GM12878 (cell line): ENCODE measurements at regions not wholly inside any gene's neighbourhood (a gene's known extent, or its start where the extent isn't known, plus 50 kb on each side); places are given as distances from the start of the nearest gene placed in this dataset.
"Not testable (repeated sequence)": the region's sequence is repeated elsewhere in the genome, so short reads cannot be mapped to it uniquely, and the experiment has no call there.

Source experiments
- ATAC-seq: fragments of 200-7000 bp; cut with Tn5 transposase; 3 replicates; pipeline ENCODE4 v1.9.1; 2020; ENCODE audit warnings: mild to moderate bottlenecking, moderate library complexity
- BruUV-seq: library from RNA; stranded (reverse); fragments of 400-500 nt; replicated peaks from 2 replicates; lab custom pipeline; 2021; lab: Mats Ljungman, UMichigan
- CTCF ChIA-PET: fragments of 300-600 bp; sonication (Branson Sonifier 250); formaldehyde crosslinking; extraction: SDS; loops from one replicate; lab custom pipeline; 2021; ENCODE audit warnings: inconsistent platforms; lab: Yijun Ruan, JAX
- POLR2A ChIA-PET: fragments of 350-600 bp; formaldehyde crosslinking; extraction: SDS; loops from one replicate; lab custom pipeline; 2021; ENCODE audit warnings: inconsistent platforms; lab: Charles Lee
- RAD21 ChIA-PET: fragments of 300-600 bp; sonication (Branson Sonifier 250); formaldehyde crosslinking; loops from one replicate; lab custom pipeline; 2023; ENCODE audit warnings: antibody characterized with exemption; ENCODE audit not compliant: unreplicated experiment; lab: Charles Lee
- SMC1A ChIA-PET: fragments of 300-600 bp; sonication (Branson Sonifier 250); formaldehyde crosslinking; loops from one replicate; lab custom pipeline; 2023; ENCODE audit not compliant: unreplicated experiment, uncharacterized antibody; lab: Charles Lee
- DNase-seq: peaks from one replicate; pipeline ENCODE4 v3.0.0-alpha.2; 2011; ENCODE audit warnings: low read depth, low spot score
- FAIRE-seq: peaks from 3 replicates; lab custom pipeline; 2011; peaks lifted over from hg19 to GRCh38; lab: Jason Lieb, UNC
- H2AFZ ChIP-seq: 2 replicates; pipeline ENCODE4 v1.6.0; 2011; ENCODE audit warnings: low read depth, low read length, control low read depth; ENCODE audit not compliant: control insufficient read depth
- H3K27ac ChIP-seq: 2 replicates; pipeline ENCODE4 v1.5.1; 2011; ENCODE audit warnings: control low read depth; ENCODE audit not compliant: control insufficient read depth, insufficient read depth
- H3K27me3 ChIP-seq, 2 experiments: replicated peaks in 1 of 2; 2 replicates each; pipeline versions ENCODE4 v1.6.0 to v1.6.1; 2011; ENCODE audit warnings: low read length in 1 of 2; ENCODE audit not compliant: control insufficient read depth in 2 of 2, insufficient read depth in 2 of 2
- H3K36me3 ChIP-seq, 2 experiments: 2 replicates each; pipeline ENCODE4 v1.5.1; 2011; ENCODE audit warnings: low read length in 1 of 2; ENCODE audit not compliant: control insufficient read depth in 2 of 2, insufficient read depth in 2 of 2
- H3K4me1 ChIP-seq: 2 replicates; pipeline ENCODE4 v1.6.1; 2011; ENCODE audit warnings: mild to moderate bottlenecking, low read length, moderate library complexity, mixed read lengths; ENCODE audit not compliant: control insufficient read depth, insufficient read depth
- H3K4me2 ChIP-seq: 2 replicates; pipeline ENCODE4 v1.6.0; 2011; ENCODE audit warnings: control low read depth; ENCODE audit not compliant: control insufficient read depth, insufficient read depth
- H3K4me3 ChIP-seq: fragments of 200-600 bp; sonication (generic); 2 replicates; pipeline ENCODE4 v1.5.1; 2016
- H3K79me2 ChIP-seq: 2 replicates; pipeline ENCODE4 v1.6.0; 2011; ENCODE audit warnings: low read length; ENCODE audit not compliant: control insufficient read depth, insufficient read depth
- H3K9ac ChIP-seq: 2 replicates; pipeline ENCODE4 v1.8.0; 2011; ENCODE audit warnings: low read length, control low read depth, mixed read lengths; ENCODE audit not compliant: control insufficient read depth, insufficient read depth
- H3K9me3 ChIP-seq: replicated peaks from 3 replicates; pipeline ENCODE4 v1.5.1; 2011; ENCODE audit warnings: mild to moderate bottlenecking, low read length; ENCODE audit not compliant: control insufficient read depth, insufficient read depth
- H4K20me1 ChIP-seq: 2 replicates; pipeline ENCODE4 v1.6.0; 2011; ENCODE audit not compliant: control insufficient read depth, insufficient read depth
- BHLHE40 ChIP-seq, 2 experiments: fragments of 450-650 bp in 1 of 2; IDR thresholded peaks; 2 replicates each; pipeline ENCODE4 v1.6.1; 2011 to 2017; ENCODE audit warnings: low read depth in 2 of 2, borderline replicate concordance in 1 of 2, improper control_type of control experiment in 1 of 2, low read length in 1 of 2, mild to moderate bottlenecking in 1 of 2
- ESRRA ChIP-seq: IDR thresholded peaks from 2 replicates; pipeline ENCODE4 v1.6.1; 2012; ENCODE audit warnings: mild to moderate bottlenecking, low read length, improper control_type of control experiment
- ETV6 ChIP-seq, 2 experiments: fragments of 450-650 bp in 1 of 2; IDR thresholded peaks in 1 of 2; conservative IDR thresholded peaks in 1 of 2; 2 replicates each; pipeline ENCODE4 v1.6.1; 2014; ENCODE audit warnings: antibody characterized with exemption in 1 of 2, borderline replicate concordance in 1 of 2, low read depth in 1 of 2, mild to moderate bottlenecking in 1 of 2, moderate library complexity in 1 of 2
- HDAC2 ChIP-seq: fragments of 200-600 bp; sonication (generic); IDR thresholded peaks from 2 replicates; pipeline ENCODE4 v1.6.1; 2017
- IRF4 ChIP-seq: IDR thresholded peaks from 2 replicates; pipeline ENCODE4 v1.6.1; 2011; ENCODE audit warnings: low read depth, low read length
- MEF2A ChIP-seq: IDR thresholded peaks from 2 replicates; pipeline ENCODE4 v1.6.1; 2011; ENCODE audit warnings: low read depth, mild to moderate bottlenecking, low read length, moderate library complexity; ENCODE audit not compliant: insufficient read depth
- RAD51 ChIP-seq: fragments of 450-650 bp; IDR thresholded peaks from 2 replicates; pipeline ENCODE4 v1.6.1; 2016; ENCODE audit warnings: moderate library complexity, mild to moderate bottlenecking, inconsistent platforms
- SMAD5 ChIP-seq: IDR thresholded peaks from 2 replicates; pipeline ENCODE4 v1.6.1; 2016; ENCODE audit warnings: antibody characterized with exemption, low read depth
- SPI1 ChIP-seq: IDR thresholded peaks from 2 replicates; pipeline ENCODE4 v1.6.1; 2011; ENCODE audit warnings: low read depth, mild to moderate bottlenecking, low read length, moderate library complexity, borderline replicate concordance; ENCODE audit not compliant: insufficient read depth
- SREBF1 ChIP-seq: IDR thresholded peaks from 2 replicates; pipeline ENCODE4 v1.6.1; 2012; ENCODE audit warnings: mild to moderate bottlenecking, low read length
- SUPT20H ChIP-seq: IDR thresholded peaks from 2 replicates; pipeline ENCODE4 v1.6.1; 2011; ENCODE audit warnings: low read depth, mild to moderate bottlenecking, low read length, moderate library complexity, borderline replicate concordance; ENCODE audit not compliant: control insufficient read depth
- TARDBP ChIP-seq: IDR thresholded peaks from 2 replicates; pipeline ENCODE4 v1.6.1; 2016; ENCODE audit warnings: borderline replicate concordance
- YBX1 ChIP-seq: fragments of 450-650 bp; IDR thresholded peaks from 2 replicates; pipeline ENCODE4 v1.6.1; 2016; ENCODE audit warnings: antibody characterized with exemption
- ZNF217 ChIP-seq: fragments of 450-650 bp; IDR thresholded peaks from 2 replicates; pipeline ENCODE4 v1.6.1; 2017; ENCODE audit warnings: antibody characterized with exemption, mild to moderate bottlenecking
- ZZZ3 ChIP-seq: IDR thresholded peaks from 2 replicates; pipeline ENCODE4 v1.6.1; 2011; ENCODE audit warnings: low read depth; ENCODE audit not compliant: control insufficient read depth, insufficient read length
- WGBS: methylation state at CpG from one replicate; pipeline ENCODE4 v1.1.6; 2016; ENCODE audit warnings: low lambda C conversion rate; ENCODE audit not compliant: insufficient replicate concordance, insufficient coverage; ENCODE audit errors: missing lambda C conversion rate; 5-methylcytosine and 5-hydroxymethylcytosine counted together
- in situ Hi-C: fragments of 300-500 bp; cut with MboI; formaldehyde crosslinking; loops from 9 replicates; pipeline ENCODE4 v1.14.3; 2018; ENCODE audit warnings: mixed read lengths
- intact Hi-C: fragments of 100-400 bp; cut with micrococcal nuclease; formaldehyde crosslinking; loops from one replicate; pipeline ENCODE4 v1.14.2; 2022; ENCODE audit not compliant: unreplicated experiment
- TF ChIP-seq, protein P1 (sequence below): IDR thresholded peaks from 2 replicates; pipeline ENCODE4 v1.6.1; 2011; ENCODE audit warnings: borderline replicate concordance, low read depth, mild to moderate bottlenecking, moderate library complexity, mixed read lengths, low read length; ENCODE audit not compliant: insufficient read depth; ENCODE audit errors: extremely low read length

DNA sequence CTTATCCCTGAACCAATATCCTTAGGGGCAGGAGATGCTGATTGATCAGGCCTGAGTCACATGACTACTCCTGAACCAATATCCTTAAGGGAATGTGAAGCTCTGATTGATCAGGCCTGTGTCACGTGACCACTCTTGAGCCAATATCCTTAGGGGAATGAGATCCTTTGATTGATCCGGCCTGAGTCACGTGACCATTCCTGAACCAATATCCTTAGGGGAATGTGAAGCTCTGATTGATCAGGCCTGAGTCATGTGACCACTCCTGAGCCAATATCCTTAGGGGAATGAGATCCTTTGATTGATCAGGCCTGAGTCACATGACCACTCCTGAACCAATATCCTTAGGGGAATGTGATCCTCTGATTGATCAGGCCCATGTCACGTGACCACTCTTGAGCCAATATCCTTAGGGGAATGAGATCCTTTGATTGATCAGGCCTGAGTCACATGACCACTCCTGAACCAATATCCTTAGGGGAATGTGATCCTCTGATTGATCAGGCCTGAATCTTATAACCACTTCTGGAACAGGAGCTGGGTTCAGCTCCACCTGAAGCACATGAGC, 100.6 kb upstream of the TMEM132D start:
- DNase-seq, intact Hi-C loops, H4K20me1 ChIP-seq, H3K36me3 ChIP-seq, H3K79me2 ChIP-seq, in situ Hi-C loops, H3K4me2 ChIP-seq, H2AFZ ChIP-seq, H3K9me3 ChIP-seq, POLR2A ChIA-PET, H3K27me3 ChIP-seq, RAD21 ChIA-PET, H3K4me3 ChIP-seq, H3K4me1 ChIP-seq, BruUV-seq, H3K27ac ChIP-seq, ATAC-seq, H3K9ac ChIP-seq, SMC1A ChIA-PET: not testable (repeated sequence)
- peak; percentile 54 for FAIRE-seq
- CTCF ChIA-PET, result interaction anchor here (2.9 kb wide), 1 partner anchor 22 kb away, joined by 7 read pairs; no protein-coding TSS in a partner anchor
- 3% methylated on average over 4 of the region's 4 CpGs for WGBS
- TF ChIP-seq BHLHE40 (IDR thresholded peaks at IDR 0.05; ENCODE audit: borderline replicate concordance in 1 of 2, low read depth in 2 of 2, low read length in 1 of 2) (peak in 1 of 2 experiments; percentile 20; a peak in 1 of 4 replicates), RAD51 (peak; percentile 70)
- TF ChIP-seq, protein P1, sequence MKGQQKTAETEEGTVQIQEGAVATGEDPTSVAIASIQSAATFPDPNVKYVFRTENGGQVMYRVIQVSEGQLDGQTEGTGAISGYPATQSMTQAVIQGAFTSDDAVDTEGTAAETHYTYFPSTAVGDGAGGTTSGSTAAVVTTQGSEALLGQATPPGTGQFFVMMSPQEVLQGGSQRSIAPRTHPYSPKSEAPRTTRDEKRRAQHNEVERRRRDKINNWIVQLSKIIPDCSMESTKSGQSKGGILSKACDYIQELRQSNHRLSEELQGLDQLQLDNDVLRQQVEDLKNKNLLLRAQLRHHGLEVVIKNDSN, result peak; percentile 30

DNA sequence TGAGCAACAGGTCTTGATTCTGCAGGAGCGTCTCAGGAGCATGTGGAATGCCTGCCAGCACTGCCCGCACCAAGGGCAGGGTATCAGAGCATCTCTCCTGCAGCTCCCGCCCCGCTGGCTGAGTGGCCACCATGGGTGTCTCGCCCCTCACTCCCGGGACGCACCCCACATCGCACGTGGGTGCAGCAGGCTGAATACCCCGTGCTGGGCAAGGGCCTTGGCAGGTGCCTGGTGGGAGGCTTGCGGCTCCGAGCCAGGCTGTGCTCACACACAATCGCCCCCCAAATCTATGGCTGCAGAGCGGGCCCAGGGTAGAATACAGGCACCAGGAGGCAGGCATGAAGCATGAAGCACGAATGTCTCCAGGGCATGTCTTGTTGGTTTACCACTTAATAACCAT, 103.9 kb upstream of the TMEM132D start:
- POLR2A ChIA-PET, result no interaction called here
- TF ChIP-seq YBX1, result no peak
- no peak for TF ChIP-seq RAD51
- TF ChIP-seq SUPT20H, result no peak
- no peak for TF ChIP-seq SPI1
- TF ChIP-seq ZZZ3, result no peak
- no peak for TF ChIP-seq ESRRA
- TF ChIP-seq ETV6 (conservative IDR thresholded peaks at IDR 0.05 in 1 of 2, IDR thresholded peaks at IDR 0.05 in 1 of 2; ENCODE audit: borderline replicate concordance in 1 of 2, low read depth in 1 of 2), result no peak
- no peak for TF ChIP-seq SMAD5
- TF ChIP-seq MEF2A, result no peak
- TF ChIP-seq ZNF217, result no peak
- TF ChIP-seq SREBF1, result no peak
- no peak for TF ChIP-seq IRF4
- TF ChIP-seq HDAC2, result no peak
- TF ChIP-seq TARDBP, result no peak

More for the DNA sequence above, 103.9 kb upstream of the TMEM132D start:
- FAIRE-seq (no peak), DNase-seq (no peak), ATAC-seq (no peak)
- no peaks in the 10 kb centered on the region; the same call in 2 of the 3 replicates for H3K9me3 ChIP-seq
- 31% methylated on average over 15 of the region's 15 CpGs for WGBS
- no TSS peak for BruUV-seq
- H3K27me3 ChIP-seq, result no peaks in the 10 kb centered on the region
- in situ Hi-C loops (no loop called here), intact Hi-C loops (no loop called here)
- no peak overlapping the region for H3K27ac ChIP-seq
- ChIA-PET RAD21 (no interaction called here), CTCF (interaction anchor here (0.6 kb wide), 1 partner anchor 222 kb away, joined by 3 read pairs; no protein-coding TSS in a partner anchor), SMC1A (no interaction called here)
- no peak overlapping the region for H3K9ac ChIP-seq
- H3K4me2 ChIP-seq, result no peak overlapping the region
- H3K36me3 ChIP-seq, result no peaks in the 10 kb centered on the region
- no peak overlapping the region for H2AFZ ChIP-seq
- no peaks in the 10 kb centered on the region for H4K20me1 ChIP-seq
- no peaks in the 10 kb centered on the region for H3K4me1 ChIP-seq
- H3K4me3 ChIP-seq, result no peak overlapping the region
- H3K79me2 ChIP-seq, result no peaks in the 10 kb centered on the region
